ENCODE measurements at regions not wholly inside any gene's neighbourhood (a gene's known extent, or its start where the extent isn't known, plus 50 kb on each side); places are given as distances from the start of the nearest gene placed in this dataset.

GRCh38 chr5:3386637-3387036, 209.0 kb upstream of the IRX1 start:
- TF ChIP-seq, protein P1, sequence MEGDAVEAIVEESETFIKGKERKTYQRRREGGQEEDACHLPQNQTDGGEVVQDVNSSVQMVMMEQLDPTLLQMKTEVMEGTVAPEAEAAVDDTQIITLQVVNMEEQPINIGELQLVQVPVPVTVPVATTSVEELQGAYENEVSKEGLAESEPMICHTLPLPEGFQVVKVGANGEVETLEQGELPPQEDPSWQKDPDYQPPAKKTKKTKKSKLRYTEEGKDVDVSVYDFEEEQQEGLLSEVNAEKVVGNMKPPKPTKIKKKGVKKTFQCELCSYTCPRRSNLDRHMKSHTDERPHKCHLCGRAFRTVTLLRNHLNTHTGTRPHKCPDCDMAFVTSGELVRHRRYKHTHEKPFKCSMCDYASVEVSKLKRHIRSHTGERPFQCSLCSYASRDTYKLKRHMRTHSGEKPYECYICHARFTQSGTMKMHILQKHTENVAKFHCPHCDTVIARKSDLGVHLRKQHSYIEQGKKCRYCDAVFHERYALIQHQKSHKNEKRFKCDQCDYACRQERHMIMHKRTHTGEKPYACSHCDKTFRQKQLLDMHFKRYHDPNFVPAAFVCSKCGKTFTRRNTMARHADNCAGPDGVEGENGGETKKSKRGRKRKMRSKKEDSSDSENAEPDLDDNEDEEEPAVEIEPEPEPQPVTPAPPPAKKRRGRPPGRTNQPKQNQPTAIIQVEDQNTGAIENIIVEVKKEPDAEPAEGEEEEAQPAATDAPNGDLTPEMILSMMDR (conservative IDR thresholded peaks at IDR 0.05; ENCODE audit: low read depth, low read length) = no peak
- Histone ChIP-seq H3K79me2 (ENCODE audit: insufficient read depth, low read depth) (no peaks in the 10 kb centered on the region), H3K4me3 (IDR thresholded peaks at IDR 0.05; ENCODE audit: insufficient read depth, low read depth, low read length) (no peak overlapping the region), H3K27me3 (ENCODE audit: insufficient read depth, low read depth) (no peaks in the 10 kb centered on the region), H3K4me1 (ENCODE audit: low read depth, poor library complexity, severe bottlenecking) (no peaks in the 10 kb centered on the region), H2AFZ (ENCODE audit: low read depth) (no peak overlapping the region), H3K4me2 (no peak overlapping the region), H3K27ac (no peak overlapping the region), H3K36me3 (ENCODE audit: insufficient read depth) (no peaks in the 10 kb centered on the region), H4K20me1 (ENCODE audit: insufficient read depth) (no peaks in the 10 kb centered on the region), H3K9ac (no peak overlapping the region)

DNA sequence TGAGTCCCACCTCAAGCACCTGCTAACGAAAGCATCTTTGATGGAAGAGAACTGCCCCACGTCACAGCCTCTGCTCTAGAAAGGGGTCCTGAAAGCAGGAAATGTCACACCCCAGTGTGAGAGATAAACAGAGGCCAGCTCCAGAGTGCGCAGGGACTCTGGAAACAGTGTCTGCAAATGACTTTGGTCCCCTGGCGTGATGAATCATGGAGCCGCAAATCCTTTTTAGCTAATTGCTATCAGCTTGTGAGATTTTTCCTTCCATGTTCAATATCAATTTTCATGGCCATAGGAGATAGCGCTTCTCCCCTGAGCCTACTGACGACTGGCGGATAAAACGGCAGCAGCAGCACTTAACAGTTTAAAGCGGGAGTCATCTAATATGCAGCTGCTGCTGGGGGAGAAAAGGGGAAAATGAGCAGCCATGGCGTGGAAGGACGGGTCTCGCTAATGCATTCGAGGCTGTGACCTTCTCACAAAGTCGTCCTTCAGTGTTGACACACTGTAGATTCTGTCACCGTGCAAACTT, 209.6 kb upstream of the IRX1 start:
- no peak overlapping the region for H3K27ac ChIP-seq
- H3K4me1 ChIP-seq (ENCODE audit: low read depth, poor library complexity, severe bottlenecking) = no peaks in the 10 kb centered on the region
- H3K36me3 ChIP-seq (ENCODE audit: insufficient read depth) = no peaks in the 10 kb centered on the region
- no peak overlapping the region for H3K4me3 ChIP-seq (IDR thresholded peaks at IDR 0.05; ENCODE audit: insufficient read depth, low read depth, low read length)
- TF ChIP-seq, protein P1 (conservative IDR thresholded peaks at IDR 0.05; ENCODE audit: low read depth, low read length) = no peak
- no peaks in the 10 kb centered on the region for H4K20me1 ChIP-seq (ENCODE audit: insufficient read depth)
- no peak overlapping the region for H2AFZ ChIP-seq (ENCODE audit: low read depth)
- no peak overlapping the region for H3K9ac ChIP-seq
- no peaks in the 10 kb centered on the region for H3K79me2 ChIP-seq (ENCODE audit: insufficient read depth, low read depth)
- H3K4me2 ChIP-seq = no peak overlapping the region
- no peaks in the 10 kb centered on the region for H3K27me3 ChIP-seq (ENCODE audit: insufficient read depth, low read depth)

DNA sequence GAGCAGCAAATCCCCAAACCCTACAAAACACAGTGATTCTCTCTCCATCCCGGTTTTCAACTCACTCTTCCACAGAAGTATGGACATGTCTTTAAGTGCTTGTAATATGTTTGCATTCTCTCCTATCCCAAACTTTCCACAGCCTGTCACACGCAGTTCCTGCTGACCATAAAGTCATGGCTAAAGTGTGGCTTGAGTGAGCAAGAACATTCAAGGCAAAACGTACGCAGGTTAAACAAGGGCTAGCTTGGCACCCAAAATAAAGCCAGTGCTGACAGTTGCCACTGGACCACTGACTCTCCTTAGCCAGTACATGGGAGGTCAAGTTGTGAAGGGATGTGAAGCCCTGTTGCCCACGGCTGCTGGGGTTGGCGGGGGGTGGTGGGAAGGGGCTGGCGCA, 211.1 kb upstream of the IRX1 start:
- Histone ChIP-seq H4K20me1 (ENCODE audit: insufficient read depth) (no peaks in the 10 kb centered on the region), H3K4me2 (no peak overlapping the region), H3K27me3 (ENCODE audit: insufficient read depth, low read depth) (no peaks in the 10 kb centered on the region), H3K4me1 (ENCODE audit: low read depth, poor library complexity, severe bottlenecking) (no peaks in the 10 kb centered on the region), H3K27ac (no peak overlapping the region), H2AFZ (ENCODE audit: low read depth) (no peak overlapping the region), H3K36me3 (ENCODE audit: insufficient read depth) (no peaks in the 10 kb centered on the region), H3K4me3 (IDR thresholded peaks at IDR 0.05; ENCODE audit: insufficient read depth, low read depth, low read length) (no peak overlapping the region), H3K79me2 (ENCODE audit: insufficient read depth, low read depth) (no peaks in the 10 kb centered on the region), H3K9ac (no peak overlapping the region)
- TF ChIP-seq, protein P1 (conservative IDR thresholded peaks at IDR 0.05; ENCODE audit: low read depth, low read length) = no peak

- Histone ChIP-seq H4K20me1 (ENCODE audit: insufficient read depth) (no peaks in the 10 kb centered on the region), H3K36me3 (ENCODE audit: insufficient read depth) (no peaks in the 10 kb centered on the region), H3K4me2 (no peak overlapping the region), H2AFZ (ENCODE audit: low read depth) (no peak overlapping the region), H3K27ac (no peak overlapping the region), H3K4me1 (ENCODE audit: low read depth, poor library complexity, severe bottlenecking) (no peaks in the 10 kb centered on the region), H3K27me3 (ENCODE audit: insufficient read depth, low read depth) (no peaks in the 10 kb centered on the region), H3K9ac (no peak overlapping the region), H3K79me2 (ENCODE audit: insufficient read depth, low read depth) (no peaks in the 10 kb centered on the region), H3K4me3 (IDR thresholded peaks at IDR 0.05; ENCODE audit: insufficient read depth, low read depth, low read length) (no peak overlapping the region)
- TF ChIP-seq, protein P1 (conservative IDR thresholded peaks at IDR 0.05; ENCODE audit: low read depth, low read length) = no peak
Measured at GRCh38 chr5:3382782-3383181, 212.8 kb upstream of the IRX1 start.

All from KMS-11 (cell line).